ENCODE measurements at regions not wholly inside any gene's neighbourhood (a gene's known extent, or its start where the extent isn't known, plus 50 kb on each side); places are given as distances from the start of the nearest gene placed in this dataset.

DNA sequence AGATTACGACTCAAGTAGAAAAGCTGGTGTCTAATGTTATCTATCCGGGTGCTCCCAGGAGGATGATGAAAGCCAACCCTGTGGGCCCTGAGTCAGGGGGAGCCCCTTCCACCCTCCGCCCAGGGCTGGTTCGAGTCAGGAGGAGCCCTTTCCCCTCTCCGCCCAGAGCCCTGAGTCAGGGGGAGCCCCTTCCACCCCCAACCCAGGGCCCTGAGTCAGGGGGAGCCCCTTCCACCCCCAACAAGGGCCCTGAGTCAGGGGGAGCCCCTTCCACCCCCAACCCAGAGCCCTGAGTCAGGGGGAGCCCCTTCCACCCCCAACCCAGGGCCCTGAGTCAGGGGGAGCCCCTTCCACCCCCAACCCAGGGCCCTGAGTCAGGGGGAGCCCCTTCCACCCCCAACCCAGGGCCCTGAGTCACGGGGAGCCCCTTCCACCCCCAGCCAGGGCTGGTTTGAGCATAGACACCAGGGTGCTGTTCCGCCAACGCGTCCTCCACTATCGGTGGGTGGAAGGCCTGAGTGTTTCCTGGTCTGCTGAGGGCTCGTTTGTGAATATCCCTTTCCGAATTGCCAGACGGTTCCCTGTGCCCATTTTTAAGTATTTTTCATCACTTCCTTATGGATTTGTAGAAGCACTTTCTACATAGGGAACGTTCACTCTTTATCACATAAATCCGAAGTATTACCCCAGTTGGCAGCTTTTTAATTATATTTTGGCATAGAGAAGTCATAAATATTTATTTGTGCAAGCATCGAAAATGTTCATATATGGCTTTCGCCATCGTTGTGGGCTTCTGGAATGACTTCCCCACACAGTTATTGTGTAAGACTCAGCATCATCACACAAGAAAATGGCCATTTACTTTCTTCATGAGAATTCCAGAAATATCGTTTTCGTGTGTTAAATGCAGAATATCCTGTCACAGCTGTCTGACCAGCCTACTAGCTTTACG, 380.6 kb downstream of the BRD1 start:
- 59 to 72% (median 72%) methylated on average over 21 of the region's 21 CpGs for WGBS, 3 donors
- no peak overlapping the region for H3K27ac ChIP-seq (ENCODE audit: low read depth, low read length)

DNA sequence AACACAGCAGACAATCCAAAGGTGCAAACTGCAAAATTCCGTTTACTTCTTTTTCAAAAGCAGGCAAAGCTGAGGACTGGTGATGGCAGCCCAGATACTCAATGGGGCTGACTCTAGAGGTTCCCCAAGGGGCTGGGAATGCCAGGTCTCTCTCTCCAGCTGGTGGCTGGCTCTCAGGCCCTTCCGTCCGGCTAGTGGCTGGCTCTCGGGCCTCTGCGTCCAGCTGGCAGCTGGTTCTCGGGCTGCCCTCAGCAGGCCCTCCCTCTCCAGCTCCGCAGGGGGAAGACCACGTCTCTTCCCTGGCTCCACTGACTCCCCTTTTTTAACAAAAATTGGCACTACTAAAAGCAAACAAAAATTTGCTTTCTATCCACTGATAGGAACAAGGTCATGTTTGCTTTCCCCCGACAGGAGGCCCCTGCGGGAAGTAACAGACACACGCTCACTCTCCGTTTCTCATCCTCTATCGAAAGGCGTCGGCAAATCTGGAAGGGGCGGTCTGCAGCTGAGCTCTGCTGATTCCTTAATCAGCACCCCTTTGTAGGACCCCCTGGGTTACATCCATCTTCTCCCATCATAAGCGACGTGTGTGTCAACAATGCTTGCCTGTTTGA, 381.4 kb downstream of the BRD1 start:
- H3K27ac ChIP-seq (ENCODE audit: low read depth, low read length), result no peak overlapping the region
- 29 to 82% (median 75%) methylated on average over 18 of the region's 18 CpGs for WGBS, 3 donors

DNA sequence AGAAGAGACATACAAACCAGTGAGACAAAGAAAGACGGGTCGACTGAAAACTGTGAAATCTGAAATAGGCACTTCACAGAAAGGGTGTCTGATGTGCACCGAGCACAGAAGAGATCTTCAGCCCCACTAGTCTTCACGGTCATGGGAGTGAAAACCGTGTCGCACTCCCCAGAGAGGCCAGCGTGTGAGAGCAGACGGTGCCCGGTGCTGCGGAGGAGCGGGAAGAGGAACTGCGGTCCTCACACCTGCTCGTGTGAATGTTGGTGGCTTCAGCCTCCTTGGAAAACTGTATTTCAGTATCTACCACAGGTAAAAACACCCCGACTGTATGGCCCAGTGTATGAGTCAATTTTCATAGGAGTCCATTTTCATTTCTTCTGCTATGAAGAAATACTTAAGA, 382.9 kb downstream of the BRD1 start:
- WGBS, 3 donors, result 75 to 93% (median 78%) methylated on average over 14 of the region's 14 CpGs
- H3K27ac ChIP-seq (ENCODE audit: low read depth, low read length), result no peak overlapping the region

DNA sequence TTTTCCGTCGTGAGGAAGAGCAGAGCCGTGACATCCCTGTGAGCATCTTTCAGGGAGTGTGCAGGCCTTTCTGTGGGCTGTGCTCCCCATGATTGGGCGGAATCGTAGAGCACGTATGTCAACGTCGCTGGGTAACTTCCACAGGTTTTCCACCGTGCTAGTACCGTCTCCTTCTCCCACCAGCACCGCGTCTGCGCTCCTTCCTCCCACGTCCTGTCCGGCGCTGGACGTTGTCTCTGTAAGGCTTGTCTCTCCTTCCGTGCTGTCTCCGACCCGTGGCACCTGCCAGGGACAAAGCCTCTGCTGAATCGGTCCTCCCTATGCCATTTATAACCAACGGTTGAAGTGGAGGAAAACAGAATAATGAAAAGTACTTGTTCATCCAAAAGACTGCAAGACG, 386.7 kb downstream of the BRD1 start:
- 81 to 91% (median 86%) methylated on average over 23 of the region's 23 CpGs for WGBS, 3 donors
- no peak overlapping the region for H3K27ac ChIP-seq (ENCODE audit: low read depth, low read length)

DNA sequence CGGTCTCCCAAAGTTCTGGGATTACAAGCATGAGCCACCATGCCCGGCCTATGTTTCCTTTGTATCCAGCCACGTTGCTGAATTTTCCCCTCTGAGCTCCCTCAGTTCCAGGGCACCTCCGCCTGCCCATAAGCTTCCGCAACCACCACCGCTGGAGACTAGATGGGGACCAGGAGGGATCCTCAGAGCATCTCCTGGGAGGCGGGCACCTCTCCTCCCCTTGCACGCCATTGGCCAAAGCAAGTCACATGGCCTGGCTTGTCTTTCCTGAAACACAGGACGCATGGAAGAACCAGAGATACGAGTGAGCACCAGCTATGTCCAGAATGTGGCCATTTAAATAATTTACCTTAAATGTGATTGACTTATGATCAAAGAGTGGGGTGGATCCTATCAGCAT, 388.3 kb downstream of the BRD1 start:
- WGBS, 3 donors, result 81 to 86% (median 85%) methylated on average over 10 of the region's 10 CpGs

DNA sequence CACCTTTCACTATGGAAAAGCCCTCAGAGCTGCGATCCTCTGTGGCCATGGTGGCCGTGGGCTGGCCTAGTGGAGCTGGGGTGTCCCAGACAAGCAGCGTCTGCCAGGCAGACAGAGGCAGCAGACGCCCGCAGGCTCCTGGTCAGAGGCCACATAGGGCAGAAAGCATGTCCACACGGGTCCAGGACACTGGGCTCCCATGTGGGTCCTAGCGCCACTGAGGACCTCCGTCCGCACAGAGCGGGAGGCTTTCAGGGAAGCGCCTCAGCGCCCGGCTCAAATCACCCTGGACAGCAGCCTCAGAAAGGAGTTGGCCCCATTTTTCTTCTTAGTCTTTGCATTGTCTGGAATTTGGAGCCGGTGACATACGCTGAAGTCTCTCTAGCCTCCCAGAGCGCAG, 389.7 kb downstream of the BRD1 start:
- WGBS, 3 donors, result 77 to 87% (median 80%) methylated on average over 16 of the region's 16 CpGs
- H3K27ac ChIP-seq (ENCODE audit: low read depth, low read length), result no peak overlapping the region

More for the DNA sequence above, 388.3 kb downstream of the BRD1 start:
- H3K27ac ChIP-seq (ENCODE audit: low read depth, low read length), result no peak overlapping the region

DNA sequence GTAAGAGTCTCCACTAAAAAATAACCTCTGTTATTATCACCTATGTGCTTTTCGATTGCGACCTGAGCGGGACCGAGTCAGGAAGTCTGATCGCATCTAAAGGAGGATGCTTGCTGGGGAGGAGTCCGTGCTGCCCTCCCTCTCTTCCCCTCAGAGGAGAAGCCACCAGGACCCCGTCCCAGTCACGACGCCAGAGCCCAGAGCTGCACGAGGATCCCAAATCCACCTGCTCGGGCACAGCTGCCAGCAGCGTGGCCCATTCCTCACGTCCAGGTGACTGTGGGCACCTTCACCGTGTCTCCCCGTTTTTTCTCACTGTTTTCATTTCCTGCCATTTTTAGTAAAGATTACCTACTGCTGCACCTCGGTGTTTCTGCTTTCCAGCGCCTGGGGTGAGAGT, 390.3 kb downstream of the BRD1 start:
- 82 to 89% (median 85%) methylated on average over 17 of the region's 17 CpGs for WGBS, 3 donors
- no peak overlapping the region for H3K27ac ChIP-seq (ENCODE audit: low read depth, low read length)

DNA sequence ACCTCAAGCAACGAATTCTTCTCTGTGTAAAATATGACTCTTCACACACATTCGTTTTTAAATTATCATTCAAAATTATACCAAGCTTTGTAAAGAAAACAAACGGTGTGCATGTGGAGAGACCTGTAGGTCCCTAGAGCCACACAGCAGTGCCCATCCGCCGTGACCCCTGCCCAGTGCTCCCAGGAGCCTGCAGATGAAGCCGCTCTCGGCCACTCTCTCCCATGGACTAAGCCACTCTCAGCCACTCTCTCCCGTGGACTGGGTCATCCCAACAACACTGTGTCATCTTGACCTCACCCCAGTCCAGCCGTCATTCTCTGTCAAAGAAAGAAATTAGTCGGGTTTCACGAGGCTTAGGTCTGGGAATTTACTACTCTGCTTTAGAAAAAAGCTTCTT, 391.6 kb downstream of the BRD1 start:
- H3K27ac ChIP-seq (ENCODE audit: low read depth, low read length), result no peak overlapping the region
- 67 to 85% (median 69%) methylated on average over 11 of the region's 11 CpGs for WGBS, 3 donors

DNA sequence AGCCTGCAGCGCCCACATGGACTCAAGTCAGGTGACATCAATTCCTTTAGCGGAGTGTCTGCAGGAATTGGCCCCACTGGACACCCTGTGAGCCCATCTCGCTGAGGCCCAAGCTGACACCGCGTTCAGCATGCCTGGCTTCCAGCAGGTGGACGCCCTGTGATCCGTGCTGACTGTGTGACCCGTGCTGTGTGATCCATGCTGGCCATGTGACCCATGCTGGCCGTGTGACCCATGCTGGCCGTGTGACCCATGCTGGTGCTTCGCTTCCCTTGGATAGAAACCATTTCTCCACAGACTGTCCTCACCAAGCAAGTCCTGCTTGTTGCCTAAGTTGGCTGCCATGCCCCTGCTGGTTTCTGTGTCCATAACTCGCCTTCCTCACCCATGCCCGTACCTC, 392.1 kb downstream of the BRD1 start:
- 79 to 83% (median 80%) methylated on average over 13 of the region's 13 CpGs for WGBS, 3 donors
- no peak overlapping the region for H3K27ac ChIP-seq (ENCODE audit: low read depth, low read length)

DNA sequence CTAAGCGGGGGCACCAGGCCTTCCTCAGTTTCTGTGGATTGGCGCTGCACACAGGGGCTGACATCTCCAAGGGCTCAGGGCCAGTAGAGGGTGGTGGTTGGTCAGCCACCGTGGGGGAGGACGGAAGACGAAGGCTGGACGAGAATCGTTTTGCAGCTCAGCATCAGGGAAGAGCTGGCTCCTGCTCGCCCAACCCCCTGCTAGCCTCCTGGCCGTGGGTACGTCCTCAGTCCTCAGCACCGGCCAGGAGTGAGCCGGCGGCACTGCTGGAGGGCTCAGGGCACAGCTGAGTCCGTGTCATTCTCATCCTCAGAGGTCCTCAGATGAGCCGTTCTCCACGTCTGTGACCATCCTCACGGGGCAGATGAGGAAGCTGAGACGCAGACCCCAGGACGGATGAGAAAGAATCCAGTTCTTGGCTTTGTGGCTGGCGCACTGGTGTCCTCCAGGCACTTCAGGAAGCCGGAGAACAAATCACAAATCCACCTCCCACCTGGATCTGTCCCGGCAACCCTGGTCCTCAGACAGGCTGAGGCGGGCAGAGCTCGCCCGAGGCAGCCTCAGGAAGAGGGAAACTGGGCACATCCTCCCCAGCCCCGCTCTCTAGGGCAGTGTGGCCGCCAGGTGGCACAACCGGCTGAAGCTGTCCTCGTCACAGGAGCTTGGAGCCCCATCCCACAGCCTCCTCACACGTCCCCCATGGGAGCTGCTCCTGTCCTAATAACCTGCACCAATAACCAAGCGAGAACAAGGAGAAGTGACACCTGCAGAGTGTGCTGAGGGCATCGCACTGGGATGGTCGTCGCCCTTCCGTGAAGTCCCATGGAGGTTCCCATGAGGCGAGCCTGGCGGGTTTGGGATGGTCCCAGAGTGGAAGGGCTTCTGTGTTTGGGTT, 393.7 kb downstream of the BRD1 start:
- H3K27ac ChIP-seq (ENCODE audit: low read depth, low read length), result no peak overlapping the region
- WGBS, 3 donors, result 77 to 90% (median 81%) methylated on average over 36 to 37 of the region's 37 CpGs

DNA sequence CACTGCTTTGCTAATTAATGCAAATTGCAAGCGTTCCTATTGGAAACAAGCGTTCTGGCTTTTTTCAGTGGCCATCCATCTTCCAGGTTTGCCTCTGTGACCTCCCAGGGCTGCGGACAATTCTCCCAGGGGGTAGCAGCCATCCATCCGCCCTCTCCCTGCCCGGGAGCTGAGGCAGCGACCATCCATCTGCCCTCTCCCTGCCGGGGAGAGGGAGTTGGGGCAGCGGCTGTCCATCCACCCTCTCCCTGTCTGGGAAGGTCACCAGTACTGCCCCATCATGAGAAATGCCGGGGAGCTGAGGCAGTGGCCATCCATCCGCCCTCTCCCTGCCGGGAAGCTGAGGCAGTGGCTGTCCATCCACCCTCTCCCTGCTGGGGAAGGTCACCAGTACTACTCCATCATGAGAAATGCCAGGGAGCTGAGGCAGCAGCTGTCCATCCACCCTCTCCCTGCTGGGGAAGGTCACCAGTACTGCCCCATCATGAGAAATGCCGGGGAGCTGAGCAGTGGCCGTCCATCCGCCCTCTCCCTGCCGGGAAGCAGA, 394.7 kb downstream of the BRD1 start:
- H3K27ac ChIP-seq (ENCODE audit: low read depth, low read length), result no peak overlapping the region
- 44 to 50% (median 45%) methylated on average over 11 to 15 of the region's 15 CpGs for WGBS, 3 donors

DNA sequence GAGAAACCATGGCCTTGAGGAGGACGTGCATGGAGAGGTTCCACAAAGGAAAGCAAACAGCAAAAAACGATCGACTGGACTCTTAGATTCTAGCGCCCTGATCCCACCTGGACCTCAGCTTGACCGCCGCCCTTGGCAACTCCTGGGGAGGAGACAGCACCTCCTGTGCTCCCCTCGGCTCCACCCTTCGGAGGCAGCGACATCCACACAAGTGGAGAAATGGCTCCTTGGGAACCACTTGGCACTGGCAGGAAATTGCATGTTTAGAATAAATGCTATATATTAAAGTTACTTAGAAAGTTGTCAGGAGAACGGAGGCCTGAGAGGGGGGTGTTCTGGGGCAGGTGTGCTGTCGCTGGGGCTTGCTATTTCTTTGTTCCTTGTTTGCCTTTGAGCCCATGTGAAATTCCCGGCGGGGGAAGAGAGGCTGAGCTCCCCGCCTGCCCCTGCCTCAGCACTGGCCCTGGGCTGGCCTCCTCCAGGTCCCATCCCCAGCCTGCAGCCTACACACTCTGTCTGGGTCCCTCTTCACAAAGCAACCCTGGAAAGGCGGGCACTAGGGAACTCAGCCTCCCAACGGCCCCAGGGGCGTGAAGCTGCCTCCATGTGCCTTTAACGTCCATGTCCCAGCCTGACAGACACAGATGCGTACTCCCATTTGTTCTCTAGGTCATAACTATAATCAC, 395.3 kb downstream of the BRD1 start:
- 38 to 68% (median 56%) methylated on average over 19 of the region's 19 CpGs for WGBS, 3 donors
- H3K27ac ChIP-seq (ENCODE audit: low read depth, low read length), result no peak overlapping the region

DNA sequence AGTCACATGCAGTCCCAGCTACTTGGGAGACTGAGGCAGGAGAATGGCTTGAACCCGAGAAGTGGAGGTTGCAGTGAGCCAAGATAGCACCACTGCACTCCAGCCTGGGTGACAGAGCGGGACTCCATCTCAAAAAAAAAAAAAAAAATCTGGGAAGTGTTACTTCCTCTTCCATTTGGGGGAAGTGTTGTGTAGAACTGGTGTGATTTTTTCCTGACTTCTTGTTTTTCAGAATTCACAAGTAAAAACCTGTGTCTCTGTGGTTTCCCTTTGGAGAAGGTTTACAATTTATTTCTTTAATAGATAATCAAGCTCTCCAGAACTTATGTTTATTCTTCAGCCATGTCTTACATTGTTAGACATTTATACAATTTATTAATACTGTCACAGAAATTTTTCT, 396.1 kb downstream of the BRD1 start:
- H3K27ac ChIP-seq (ENCODE audit: low read depth, low read length), result no peak overlapping the region
- WGBS, 3 donors, result 70 to 75% (median 71%) methylated on average over 1 to 2 of the region's 2 CpGs

DNA sequence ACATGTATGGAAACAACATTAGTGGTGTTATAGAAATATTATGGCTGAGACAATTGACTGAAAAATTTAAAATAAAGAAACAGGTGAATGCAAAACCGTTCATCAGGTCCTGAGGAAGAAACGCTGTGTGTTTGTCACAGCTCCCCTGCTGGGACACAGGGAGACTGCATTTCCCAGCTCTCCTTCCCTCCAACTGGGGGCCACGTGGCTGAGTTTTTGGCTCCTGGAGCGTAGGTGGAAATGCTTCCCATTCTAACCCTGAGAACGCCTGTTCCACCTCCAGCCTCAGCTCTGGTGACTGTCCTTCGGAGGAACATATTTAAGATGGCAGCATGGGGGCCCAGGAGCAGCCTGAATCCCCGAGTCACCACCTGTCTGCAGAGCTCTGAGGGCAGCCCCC, 398.6 kb downstream of the BRD1 start:
- 46 to 58% (median 46%) methylated on average over 7 of the region's 7 CpGs for WGBS, 3 donors
- H3K27ac ChIP-seq (ENCODE audit: low read depth, low read length), result no peak overlapping the region

DNA sequence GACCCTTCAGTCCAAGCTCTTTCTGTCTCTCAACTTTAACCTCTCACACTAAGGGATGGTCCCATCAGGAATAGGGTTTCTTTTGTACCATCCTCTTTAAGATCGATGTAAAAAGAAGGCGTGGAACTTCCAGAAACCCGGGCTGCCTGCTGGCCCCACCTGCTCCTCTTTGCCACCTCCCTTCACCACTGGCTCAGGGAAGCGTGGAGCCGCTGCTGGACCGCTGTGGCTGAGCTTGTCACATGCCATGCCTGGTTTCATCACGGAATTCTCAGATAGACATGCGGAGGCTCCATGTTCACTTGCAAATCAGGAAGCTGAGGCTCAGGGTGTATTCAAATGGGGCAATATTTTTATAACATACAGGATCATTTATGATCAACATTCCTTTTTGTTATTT, 399.7 kb downstream of the BRD1 start:
- 81 to 93% (median 88%) methylated on average over 8 of the region's 8 CpGs for WGBS, 3 donors
- no peak overlapping the region for H3K27ac ChIP-seq (ENCODE audit: low read depth, low read length)

DNA sequence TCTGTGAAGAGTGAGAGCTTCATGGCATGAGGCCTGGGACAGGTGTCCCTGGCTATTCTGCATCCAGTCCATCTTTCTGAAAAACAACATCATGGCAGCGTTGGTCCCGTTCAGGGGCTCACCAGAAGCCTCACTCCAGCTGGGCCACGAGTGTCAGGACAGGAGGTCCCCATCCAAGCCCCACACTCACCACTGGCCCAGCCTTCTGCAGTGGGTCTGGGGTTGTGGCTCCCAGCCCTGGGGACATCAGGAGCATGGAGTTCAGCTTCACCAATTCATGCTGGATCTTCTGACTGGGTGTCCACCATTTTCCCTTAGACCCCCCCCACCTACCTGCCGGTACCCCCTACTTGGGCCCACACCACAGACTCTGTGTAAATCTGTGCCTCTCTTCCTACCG, 400.3 kb downstream of the BRD1 start:
- WGBS, 3 donors, result 67 to 87% (median 85%) methylated on average over 5 of the region's 5 CpGs
- H3K27ac ChIP-seq (ENCODE audit: low read depth, low read length), result no peak overlapping the region

DNA sequence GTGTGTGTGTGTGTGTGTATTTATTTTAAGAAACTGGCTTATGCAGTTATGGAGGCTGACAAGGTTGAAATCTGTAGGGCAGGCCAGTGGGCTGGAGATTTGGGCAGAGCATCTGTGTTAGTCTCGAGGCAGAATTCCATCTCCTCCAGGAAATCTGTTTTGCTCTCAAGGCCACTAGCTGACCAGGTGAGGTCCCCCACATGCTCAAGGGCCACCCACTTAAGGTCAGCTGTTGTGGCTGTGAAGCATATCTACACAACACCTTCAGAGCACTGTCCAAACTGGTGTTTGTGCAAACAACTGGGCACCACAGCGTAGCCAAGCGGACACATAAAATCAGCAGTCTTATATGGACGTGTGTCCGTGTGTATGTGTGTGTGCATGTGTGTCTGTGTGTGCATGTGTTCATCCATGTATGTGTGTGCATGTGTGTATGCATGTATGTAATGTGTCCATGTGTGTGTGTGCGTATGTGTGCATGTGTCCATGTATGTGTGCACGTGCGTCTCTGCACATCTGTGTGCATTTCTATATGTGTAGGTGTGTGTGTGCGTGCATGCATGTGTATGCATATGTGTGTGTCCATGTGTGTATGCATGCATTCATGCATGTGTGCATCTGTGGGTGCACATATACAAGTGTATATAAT, 400.9 kb downstream of the BRD1 start:
- 79 to 93% (median 90%) methylated on average over 9 of the region's 9 CpGs for WGBS, 3 donors

DNA sequence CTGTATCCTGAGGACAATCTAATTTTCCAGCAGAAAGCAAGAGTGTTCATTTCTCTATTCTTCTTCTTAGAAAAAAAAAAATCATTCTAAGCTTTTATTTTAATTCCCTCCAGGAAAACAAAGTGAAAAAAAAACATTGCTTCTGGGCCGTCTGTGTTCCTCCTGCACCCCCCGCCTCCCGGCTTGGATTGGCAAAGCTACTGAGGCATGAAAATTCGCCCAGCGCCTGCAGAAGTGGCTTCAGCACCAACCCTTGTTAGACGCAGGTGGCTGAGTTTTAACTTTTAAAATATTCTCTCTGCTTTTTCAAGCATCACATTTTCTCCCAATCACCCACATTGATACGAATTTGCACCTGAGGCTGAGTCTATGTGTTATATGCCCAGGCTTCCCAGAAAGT, 401.6 kb downstream of the BRD1 start:
- H3K27ac ChIP-seq (ENCODE audit: low read depth, low read length), result no peak overlapping the region
- 53 to 71% (median 62%) methylated on average over 7 of the region's 7 CpGs for WGBS, 3 donors

More for the DNA sequence above, 400.9 kb downstream of the BRD1 start:
- no peak overlapping the region for H3K27ac ChIP-seq (ENCODE audit: low read depth, low read length)
